ENCODE measurements at regions not wholly inside any gene's neighbourhood (a gene's known extent, or its start where the extent isn't known, plus 50 kb on each side); places are given as distances from the start of the nearest gene placed in this dataset.

DNA sequence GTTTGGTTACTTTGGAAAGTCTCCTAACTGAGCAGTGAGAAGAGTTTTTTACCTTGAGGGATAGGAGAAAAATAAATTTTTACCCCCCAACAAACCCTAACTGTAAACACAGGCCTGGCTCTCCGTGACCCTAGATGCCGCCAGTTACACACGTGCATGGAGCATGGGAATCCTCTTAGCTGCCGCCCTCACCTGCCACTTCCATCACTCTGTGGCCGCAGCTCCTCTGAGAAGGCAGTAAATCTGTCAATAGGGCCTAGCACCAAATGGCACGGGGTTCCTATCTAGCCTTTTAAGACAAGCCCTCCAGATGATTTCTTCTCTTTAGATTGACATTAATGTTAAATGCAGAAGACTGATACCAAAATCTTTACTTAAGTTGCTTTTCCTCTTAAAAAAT, 330.3 kb upstream of the FAM241A start:
- no peak for DNase-seq

DNA sequence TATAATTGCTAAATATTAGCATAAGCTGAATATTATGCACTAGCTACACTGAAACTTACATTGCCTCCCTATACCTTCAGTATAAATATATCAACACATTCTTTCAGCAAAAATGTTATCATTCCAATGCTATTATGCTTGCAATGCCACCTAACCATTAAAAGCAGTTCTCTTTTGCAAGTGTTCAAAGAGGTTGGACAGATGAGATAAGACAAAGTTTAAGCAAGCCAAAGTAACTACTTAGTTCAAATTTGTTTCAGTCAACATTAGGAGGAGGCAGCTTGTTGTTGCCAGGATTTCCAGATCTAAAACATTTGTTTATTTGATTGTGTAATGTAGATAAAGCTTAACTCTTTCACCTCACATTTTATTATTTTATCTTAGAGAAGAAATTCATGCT, 323.9 kb upstream of the FAM241A start:
- no peak for DNase-seq

DNA sequence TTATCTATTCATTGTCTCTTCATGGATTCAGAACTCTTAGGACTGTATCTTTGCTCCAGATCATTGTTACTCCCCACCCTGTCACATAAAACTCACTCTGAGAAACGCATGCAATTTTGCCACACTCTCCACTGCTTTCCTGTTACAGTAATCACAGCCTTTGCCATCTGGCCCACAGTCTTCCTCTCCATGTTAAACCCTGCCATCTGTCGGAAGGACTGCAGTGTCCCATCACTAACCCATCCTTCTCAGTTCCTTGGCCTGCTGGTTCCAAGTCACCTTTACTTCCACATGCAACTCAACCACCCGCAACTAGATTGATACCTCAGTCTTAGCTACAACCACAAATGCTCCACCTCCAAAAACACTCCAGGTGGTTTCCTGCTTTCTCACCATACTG, 308.7 kb upstream of the FAM241A start:
- no peak for DNase-seq

DNA sequence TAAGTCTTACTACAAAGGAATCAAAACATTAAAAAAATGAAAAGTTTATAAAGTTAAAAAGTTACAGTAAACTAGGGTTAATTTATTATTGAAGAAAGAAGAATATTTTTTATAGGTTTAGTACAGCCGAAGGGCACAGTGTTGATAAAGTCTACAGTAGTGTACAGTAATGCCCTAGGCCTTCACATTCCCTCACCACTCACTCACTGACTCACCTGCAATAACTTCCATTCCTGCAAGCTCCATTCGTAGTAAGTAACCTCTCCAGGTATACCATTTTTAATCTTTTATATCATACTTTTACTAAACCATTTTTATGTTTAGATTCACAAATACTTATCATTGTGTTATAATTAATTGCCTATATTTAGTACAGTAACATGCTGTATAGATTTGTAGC, 307.5 kb upstream of the FAM241A start:
- DNase-seq: no peak

DNA sequence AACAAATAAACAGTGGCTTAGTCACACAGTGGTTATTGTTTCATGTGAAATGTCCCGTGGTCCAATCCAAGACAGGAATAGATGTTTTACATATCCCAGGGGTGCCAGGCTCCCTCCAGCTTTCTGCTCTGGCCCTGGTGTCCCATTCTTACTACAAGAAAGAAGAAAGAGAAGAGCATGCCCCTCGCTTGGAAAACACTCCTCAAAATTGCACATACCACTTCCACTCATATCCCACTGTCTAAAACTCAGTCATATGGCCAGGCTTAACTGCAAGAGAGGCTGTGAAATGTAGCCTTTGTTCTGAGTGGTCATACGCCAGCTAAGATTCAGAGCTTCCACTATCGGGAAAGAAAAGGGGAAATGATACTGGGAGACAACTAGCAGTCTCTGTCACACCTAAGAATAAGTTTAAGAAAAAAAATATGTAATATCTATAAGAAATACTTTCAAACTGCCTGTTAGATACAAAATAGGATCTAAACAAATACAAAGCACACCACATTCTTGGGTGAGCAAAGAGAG, 306.8 kb upstream of the FAM241A start:
- no peak for DNase-seq

DNA sequence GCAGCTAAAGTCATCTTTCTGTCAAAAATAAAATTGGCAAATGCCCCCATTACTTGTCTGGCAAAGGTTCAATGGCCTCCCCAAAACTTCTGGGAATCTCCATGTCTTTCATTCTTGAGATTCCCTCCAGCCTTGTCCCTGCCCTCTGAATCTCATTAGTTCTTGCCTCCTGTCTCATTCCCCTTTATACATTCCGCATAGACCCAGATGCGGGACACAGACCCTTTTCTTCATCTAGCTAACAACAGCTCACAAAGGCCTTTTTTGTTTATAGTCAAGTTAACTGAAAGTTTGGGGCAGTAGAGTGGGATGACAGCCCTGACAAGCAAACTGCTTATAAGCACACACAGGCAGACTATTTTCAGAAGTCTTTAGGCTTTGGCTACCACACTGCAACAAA, 306.1 kb upstream of the FAM241A start:
- DNase-seq: no peak

GRCh38 chr4:111842336-111842735, 302.9 kb upstream of the FAM241A start:
- no peak for DNase-seq

- DNase-seq: no peak
Measured at GRCh38 chr4:111847296-111848008, 297.8 kb upstream of the FAM241A start.

DNA sequence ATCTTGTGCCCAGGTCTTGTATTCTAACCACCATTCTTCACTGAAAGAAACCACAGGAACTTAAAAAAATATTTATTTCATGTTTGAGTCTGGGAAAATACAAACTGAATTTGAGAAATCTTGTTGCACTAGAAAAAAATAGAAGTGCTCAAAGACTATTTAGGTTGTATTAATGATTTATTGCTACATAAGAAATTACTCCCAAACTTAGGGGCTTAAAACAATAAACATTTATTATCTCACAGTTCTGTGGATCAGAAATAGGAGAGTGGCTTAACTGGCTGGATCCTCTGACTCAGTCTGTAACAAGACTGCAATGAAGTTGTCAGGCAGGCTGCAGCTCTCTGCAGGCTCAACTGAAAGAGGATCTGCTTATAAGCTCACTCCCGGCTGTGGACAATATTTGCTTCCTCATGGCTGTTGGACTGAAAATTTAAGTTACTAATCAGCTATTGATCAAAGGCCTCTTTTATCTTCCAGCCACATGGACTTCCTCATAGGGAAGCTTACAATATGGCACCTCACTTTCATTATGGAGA, 295.4 kb upstream of the FAM241A start:
- DNase-seq: no peak

GRCh38 chr4:111854494-111855087, 290.7 kb upstream of the FAM241A start:
- DNase-seq: no peak

DNA sequence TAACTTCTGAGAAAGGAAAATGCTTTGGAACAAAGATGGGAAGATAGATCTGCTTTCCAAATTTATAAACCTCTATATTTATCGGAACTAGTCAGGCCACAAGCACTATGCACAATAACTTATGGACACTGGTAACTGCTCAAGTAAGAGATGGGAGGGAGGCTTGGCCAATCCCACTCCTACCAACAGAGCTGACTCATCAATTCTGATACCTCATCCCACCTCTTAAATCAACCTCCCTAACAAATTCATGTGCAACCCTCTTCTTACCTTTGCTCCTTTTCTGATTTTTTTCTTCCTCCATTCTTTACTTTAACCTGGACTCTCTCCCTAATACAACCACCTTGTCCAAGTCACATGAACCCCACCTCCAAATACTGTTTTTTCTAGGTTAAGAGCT, 289.9 kb upstream of the FAM241A start:
- DNase-seq: no peak

- no peak for DNase-seq
Measured at GRCh38 chr4:111864066-111864465, 281.2 kb upstream of the FAM241A start.

GRCh38 chr4:111869339-111869738, 275.9 kb upstream of the FAM241A start:
- no peak for DNase-seq

- DNase-seq: no peak
Measured at GRCh38 chr4:111871802-111872201, 273.5 kb upstream of the FAM241A start.

DNA sequence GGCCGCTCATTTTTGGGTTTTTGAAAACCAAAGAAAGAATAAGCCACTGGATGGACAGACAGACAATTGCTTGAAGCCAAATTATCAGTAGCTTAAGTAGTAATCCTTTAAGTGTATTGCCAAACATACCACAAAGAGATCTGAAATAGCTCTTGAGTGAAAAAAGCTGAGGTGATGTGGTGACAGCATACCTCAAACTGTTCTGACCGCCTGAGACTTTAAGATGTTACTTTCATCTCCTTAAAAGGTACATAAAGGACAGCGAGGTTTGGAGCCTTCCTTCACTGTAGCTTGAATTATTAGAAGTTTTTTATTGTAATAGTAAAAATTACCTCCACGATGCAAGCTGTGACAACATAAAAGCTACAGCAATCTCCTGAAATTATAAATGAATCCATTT, 271.5 kb upstream of the FAM241A start:
- no peak for DNase-seq

DNA sequence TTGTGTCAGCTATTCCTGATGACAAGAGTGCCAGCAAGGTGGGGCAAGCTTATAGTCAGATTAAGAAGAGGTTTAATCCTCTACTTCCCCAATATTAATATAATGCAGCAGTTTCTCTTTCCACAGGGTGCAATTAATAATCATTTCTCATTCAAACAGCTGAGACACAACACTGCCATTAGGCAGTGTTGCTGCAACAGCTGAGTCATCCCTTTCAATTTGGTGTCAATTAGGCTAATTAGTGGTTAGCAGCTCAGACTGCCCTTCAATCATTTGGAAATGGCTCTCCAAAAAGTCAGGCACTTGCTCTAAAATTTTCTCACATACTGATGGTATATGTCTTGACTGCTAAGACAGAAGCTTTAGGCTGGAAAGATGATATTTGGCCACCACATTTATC, 265.7 kb upstream of the FAM241A start:
- no peak for DNase-seq

DNA sequence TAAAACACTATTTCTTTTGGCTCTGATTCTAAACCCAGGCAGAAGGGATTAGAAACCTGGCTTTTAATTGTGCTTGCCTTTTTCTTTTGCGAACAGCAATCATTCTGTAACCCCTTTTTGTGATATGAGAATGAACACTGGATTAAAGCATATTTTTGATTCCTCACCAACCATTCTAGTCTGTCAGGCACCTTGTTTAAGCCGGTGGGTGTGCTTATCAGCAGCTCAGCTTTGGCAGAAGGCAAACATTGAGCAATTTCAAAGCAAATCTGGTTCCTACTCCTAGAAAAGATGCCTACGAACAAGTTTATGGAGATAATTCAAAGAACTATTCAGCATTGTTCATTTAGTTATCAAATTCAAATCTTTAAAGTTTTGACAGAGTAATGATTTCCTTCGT, 265.1 kb upstream of the FAM241A start:
- no peak for DNase-seq

DNA sequence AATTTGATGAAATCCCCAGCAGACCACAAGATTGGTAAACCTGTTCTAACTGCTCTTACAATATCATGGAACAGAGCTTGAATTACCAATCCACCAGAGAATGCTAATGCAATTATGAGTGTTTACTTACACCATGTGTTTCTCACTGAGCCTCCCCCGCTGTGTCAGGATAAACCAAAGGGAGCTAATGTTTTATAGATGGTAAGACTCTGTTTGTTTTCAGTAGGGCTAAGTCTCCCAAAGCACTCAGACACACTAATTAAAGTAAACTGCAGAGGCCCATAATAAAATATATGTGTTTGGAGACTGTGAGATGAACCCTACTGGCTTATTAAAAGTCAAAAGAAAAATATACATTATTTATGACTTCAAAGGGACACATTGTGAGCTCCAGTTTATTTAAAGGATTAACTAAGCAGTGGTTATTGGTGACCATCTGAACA, 261.7 kb upstream of the FAM241A start:
- DNase-seq: no peak

DNA sequence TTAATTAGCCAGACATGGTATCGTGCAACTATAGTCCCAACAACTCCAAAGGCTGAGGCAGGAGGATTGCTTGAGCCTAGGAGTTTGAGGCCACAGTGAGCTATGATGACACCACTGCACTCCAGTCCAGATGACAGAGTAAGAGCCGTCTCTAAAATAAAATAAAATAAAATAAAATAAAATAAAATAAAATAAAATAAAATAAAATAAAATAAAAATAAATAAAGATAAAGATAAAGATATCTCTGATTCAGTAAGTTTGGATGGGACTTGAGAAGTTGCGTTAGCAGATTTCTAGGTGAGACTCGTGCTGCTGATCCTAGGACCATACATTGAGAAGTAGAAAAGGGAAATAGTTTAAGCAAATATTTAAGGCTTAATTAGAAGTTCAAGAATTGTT, 254.8 kb upstream of the FAM241A start:
- no peak for DNase-seq

DNA sequence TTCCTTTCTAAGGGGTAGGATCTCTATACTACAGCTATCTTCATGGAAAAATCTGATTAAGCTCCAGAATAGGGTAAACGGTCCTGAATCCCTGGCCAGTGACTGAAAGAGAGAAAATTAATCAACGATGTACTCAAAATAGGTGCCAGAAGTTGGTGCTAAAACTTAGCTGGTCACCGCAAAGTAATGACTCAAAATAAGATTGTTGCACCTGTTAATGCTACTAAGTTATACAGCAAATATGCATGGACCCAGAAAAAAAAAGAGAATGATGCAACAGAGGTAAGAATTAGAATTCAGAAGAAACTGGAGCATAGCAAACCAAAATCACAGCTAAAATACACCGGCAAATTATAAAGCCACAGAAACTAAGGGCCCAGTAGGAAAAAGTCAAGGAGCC, 239.7 kb upstream of the FAM241A start:
- no peak for DNase-seq

- DNase-seq: no peak
Measured at GRCh38 chr4:111919639-111920038, 225.6 kb upstream of the FAM241A start.

- no peak for DNase-seq
Measured at GRCh38 chr4:111921714-111922113, 223.5 kb upstream of the FAM241A start.

DNA sequence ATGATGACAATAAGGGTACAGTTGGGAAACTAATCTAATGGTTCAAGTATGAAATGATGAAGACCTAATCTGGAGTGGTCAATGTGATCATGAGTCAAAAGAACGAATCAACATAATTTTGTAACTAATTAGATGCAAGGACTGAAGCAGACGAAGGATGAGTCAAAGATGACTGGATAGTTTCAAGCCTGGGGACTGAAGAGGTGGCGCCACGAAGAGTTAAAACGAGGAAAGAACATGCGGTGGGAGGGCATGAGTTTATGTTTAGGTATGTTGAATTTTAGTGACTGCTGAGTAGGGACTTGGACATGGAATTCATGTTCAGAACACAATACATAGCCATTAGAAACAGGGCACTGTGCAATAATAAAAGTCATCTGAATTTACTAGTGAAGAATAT, 221.5 kb upstream of the FAM241A start:
- DNase-seq: no peak

- no peak for DNase-seq
Measured at GRCh38 chr4:111924696-111925095, 220.6 kb upstream of the FAM241A start.

GRCh38 chr4:111930659-111931058, 214.6 kb upstream of the FAM241A start:
- DNase-seq: no peak

All from NCI-H1694 treated with DMSO at 0.1 percent for 48 hours (cell line).